ENCODE measurements at regions not wholly inside any gene's neighbourhood (a gene's known extent, or its start where the extent isn't known, plus 50 kb on each side); places are given as distances from the start of the nearest gene placed in this dataset.

- TF ChIP-seq, protein P1, sequence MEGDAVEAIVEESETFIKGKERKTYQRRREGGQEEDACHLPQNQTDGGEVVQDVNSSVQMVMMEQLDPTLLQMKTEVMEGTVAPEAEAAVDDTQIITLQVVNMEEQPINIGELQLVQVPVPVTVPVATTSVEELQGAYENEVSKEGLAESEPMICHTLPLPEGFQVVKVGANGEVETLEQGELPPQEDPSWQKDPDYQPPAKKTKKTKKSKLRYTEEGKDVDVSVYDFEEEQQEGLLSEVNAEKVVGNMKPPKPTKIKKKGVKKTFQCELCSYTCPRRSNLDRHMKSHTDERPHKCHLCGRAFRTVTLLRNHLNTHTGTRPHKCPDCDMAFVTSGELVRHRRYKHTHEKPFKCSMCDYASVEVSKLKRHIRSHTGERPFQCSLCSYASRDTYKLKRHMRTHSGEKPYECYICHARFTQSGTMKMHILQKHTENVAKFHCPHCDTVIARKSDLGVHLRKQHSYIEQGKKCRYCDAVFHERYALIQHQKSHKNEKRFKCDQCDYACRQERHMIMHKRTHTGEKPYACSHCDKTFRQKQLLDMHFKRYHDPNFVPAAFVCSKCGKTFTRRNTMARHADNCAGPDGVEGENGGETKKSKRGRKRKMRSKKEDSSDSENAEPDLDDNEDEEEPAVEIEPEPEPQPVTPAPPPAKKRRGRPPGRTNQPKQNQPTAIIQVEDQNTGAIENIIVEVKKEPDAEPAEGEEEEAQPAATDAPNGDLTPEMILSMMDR (conservative IDR thresholded peaks at IDR 0.05; ENCODE audit: low read length): no peak
- TF ChIP-seq EZH2phosphoT487 (IDR thresholded peaks at IDR 0.05; ENCODE audit: borderline replicate concordance, low read depth, low read length): no peak
These were observed 67.5 kb upstream of the IRX6 start for GRCh38 chr16:55256412-55257016.
